HG03097 (cell line): ENCODE measurements at regions not wholly inside any gene's neighbourhood (a gene's known extent, or its start where the extent isn't known, plus 50 kb on each side); places are given as distances from the start of the nearest gene placed in this dataset.

Experiments used
- ATAC-seq: cut with Tn5 transposase; IDR thresholded peaks from one replicate; pipeline ENCODE4 v1.9.1; 2021; ENCODE audit not compliant: unreplicated experiment, low FRiP score

- no peak for ATAC-seq
These were observed 200.0 kb downstream of the MANEA start for GRCh38 chr6:95777338-95777737.

GRCh38 chr6:95780037-95780436, 202.7 kb downstream of the MANEA start:
- no peak for ATAC-seq

- ATAC-seq: no peak
These were observed 206.7 kb downstream of the MANEA start for GRCh38 chr6:95784019-95784418.

GRCh38 chr6:95784869-95785268, 207.5 kb downstream of the MANEA start:
- no peak for ATAC-seq

GRCh38 chr6:95785785-95786184, 208.4 kb downstream of the MANEA start:
- no peak for ATAC-seq

GRCh38 chr6:95786802-95787201, 209.5 kb downstream of the MANEA start:
- ATAC-seq: no peak

- no peak for ATAC-seq
These were observed 213.5 kb downstream of the MANEA start for GRCh38 chr6:95790787-95791186.

- ATAC-seq: no peak
These were observed 217.4 kb downstream of the MANEA start for GRCh38 chr6:95794749-95795148.

- no peak for ATAC-seq
These were observed 218.6 kb downstream of the MANEA start for GRCh38 chr6:95795927-95796326.

GRCh38 chr6:95797054-95797453, 218.7 kb upstream of the FUT9 start:
- ATAC-seq: no peak

- ATAC-seq: no peak
These were observed 212.8 kb upstream of the FUT9 start for GRCh38 chr6:95802978-95803377.

- no peak for ATAC-seq
These were observed 211.9 kb upstream of the FUT9 start for GRCh38 chr6:95803889-95804288.

GRCh38 chr6:95804847-95805541, 210.8 kb upstream of the FUT9 start:
- no peak for ATAC-seq

GRCh38 chr6:95805699-95806098, 210.1 kb upstream of the FUT9 start:
- ATAC-seq: no peak

- ATAC-seq: no peak
These were observed 200.3 kb upstream of the FUT9 start for GRCh38 chr6:95815389-95816056.

GRCh38 chr6:95819461-95819860, 196.3 kb upstream of the FUT9 start:
- ATAC-seq: no peak

GRCh38 chr6:95819939-95820338, 195.8 kb upstream of the FUT9 start:
- no peak for ATAC-seq

GRCh38 chr6:95830859-95831557, 184.8 kb upstream of the FUT9 start:
- ATAC-seq: no peak

GRCh38 chr6:95837890-95838289, 177.9 kb upstream of the FUT9 start:
- ATAC-seq: no peak

- no peak for ATAC-seq
These were observed 174.2 kb upstream of the FUT9 start for GRCh38 chr6:95841560-95841959.

- no peak for ATAC-seq
These were observed 169.1 kb upstream of the FUT9 start for GRCh38 chr6:95846652-95847051.

- no peak for ATAC-seq
These were observed 168.7 kb upstream of the FUT9 start for GRCh38 chr6:95847061-95847460.
